Suprapubic skin (tissue), 3 donors: ENCODE measurements at regions not wholly inside any gene's neighbourhood (a gene's known extent, or its start where the extent isn't known, plus 50 kb on each side); places are given as distances from the start of the nearest gene placed in this dataset.

Experiments
- CTCF ChIP-seq, 2 donors: fragments of 200-600 bp in 1 of 2; fragments of 450-650 bp in 1 of 2; sonication (generic) in 1 of 2; IDR thresholded peaks; one replicate each; pipeline ENCODE4 v1.5.1; 2016 to 2019; ENCODE audit warnings: antibody characterized with exemption in 2 of 2, mild to moderate bottlenecking in 1 of 2, moderate library complexity in 1 of 2
- EP300 ChIP-seq: sonication (generic); formaldehyde crosslinking; IDR thresholded peaks from one replicate; pipeline ENCODE4 v1.6.1; 2017; ENCODE audit warnings: antibody characterized with exemption

GRCh38 chr12:125406131-125406530 is 340.9 kb downstream of the AACS start:
- TF ChIP-seq EP300: no peak
- no peak for TF ChIP-seq CTCF (IDR thresholded peaks at IDR 0.05)
